Gastroesophageal sphincter (tissue), 4 donors: ENCODE measurements at regions not wholly inside any gene's neighbourhood (a gene's known extent, or its start where the extent isn't known, plus 50 kb on each side); places are given as distances from the start of the nearest gene placed in this dataset.
"Not testable (repeated sequence)": the region's sequence is repeated elsewhere in the genome, so short reads cannot be mapped to it uniquely, and the experiment has no call there.

Source experiments
- ATAC-seq: fragments of 150-250 bp; one replicate; pipeline ENCODE4 v1.9.1; 2016; ENCODE audit warnings: mild to moderate bottlenecking, moderate library complexity
- H3K27ac ChIP-seq, 4 donors: fragments of 200-600 bp; sonication (generic) in 3 of 4; 1 replicate in 3 of 4; 2 replicates in 1 of 4; pipeline ENCODE4 v1.5.1; 2016 to 2019
- H3K27me3 ChIP-seq: fragments of 200-600 bp; sonication (generic); one replicate; pipeline ENCODE4 v1.5.1; 2019
- H3K36me3 ChIP-seq, 2 donors: fragments of 200-600 bp; sonication (generic); one replicate each; pipeline ENCODE4 v1.5.1; 2019; ENCODE audit warnings: control low read depth in 1 of 2
- H3K4me1 ChIP-seq, 3 donors: fragments of 200-600 bp; sonication (generic); 1 replicate in 2 of 3; 2 replicates in 1 of 3; pipeline ENCODE4 v1.5.1; 2016 to 2019; ENCODE audit warnings: control low read depth in 2 of 3
- H3K4me3 ChIP-seq, 2 donors: fragments of 200-600 bp; sonication (generic); one replicate each; pipeline ENCODE4 v1.5.1; 2019; ENCODE audit warnings: mild to moderate bottlenecking in 1 of 2, moderate library complexity in 1 of 2
- H3K9me3 ChIP-seq, 3 donors: fragments of 200-600 bp; sonication (generic); one replicate each; pipeline ENCODE4 v1.5.1; 2017 to 2019; ENCODE audit warnings: control low read depth in 2 of 3
- CTCF ChIP-seq, 4 experiments: fragments of 200-600 bp in 2 of 4; fragments of 450-650 bp in 2 of 4; sonication (generic) in 1 of 4; IDR thresholded peaks; one replicate each; pipeline ENCODE4 v1.5.1; 2017 to 2019; ENCODE audit warnings: antibody characterized with exemption in 4 of 4, mild to moderate bottlenecking in 2 of 4, moderate library complexity in 2 of 4
- EP300 ChIP-seq: sonication (generic); formaldehyde crosslinking; IDR thresholded peaks from one replicate; pipeline ENCODE4 v1.6.1; 2017; ENCODE audit warnings: antibody characterized with exemption, mild to moderate bottlenecking
- POLR2A ChIP-seq, 2 donors: fragments of 450-650 bp; IDR thresholded peaks; one replicate each; pipeline ENCODE4 v1.6.1; 2017; ENCODE audit warnings: antibody characterized with exemption in 2 of 2, mild to moderate bottlenecking in 2 of 2, moderate library complexity in 1 of 2
- POLR2AphosphoS5 ChIP-seq: sonication (generic); formaldehyde crosslinking; IDR thresholded peaks from one replicate; pipeline ENCODE4 v1.6.1; 2017; ENCODE audit warnings: antibody characterized with exemption
- WGBS, 2 donors: methylation state at CpG; one replicate each; pipeline ENCODE4 v1.1.5; 2018; ENCODE audit warnings: low coverage in 1 of 2; 5-methylcytosine and 5-hydroxymethylcytosine counted together

- ATAC-seq: no peak
- peak overlapping the region in 1 of 4 donors; percentile 51 for H3K27ac ChIP-seq
- 24 to 33% methylated on average over 4 of the region's 4 CpGs for WGBS, 2 donors
- no peaks in the 10 kb centered on the region for H3K27me3 ChIP-seq
- no peaks in the 10 kb centered on the region for H3K36me3 ChIP-seq
- no peaks in the 10 kb centered on the region for H3K9me3 ChIP-seq
- peaks cover 0 to 40% (median 21%) of the 10 kb centered on the region in 3 donors for H3K4me1 ChIP-seq
- H3K4me3 ChIP-seq: no peak overlapping the region
- TF ChIP-seq POLR2AphosphoS5 (no peak), CTCF (IDR thresholded peaks at IDR 0.05) (no peak), POLR2A (IDR thresholded peaks at IDR 0.05) (no peak), EP300 (no peak)
Observed at GRCh38 chr2:67323209-67323991, 73.7 kb upstream of the ETAA1 start.

- no peak for ATAC-seq
- Histone ChIP-seq H3K4me3 (no peak overlapping the region), H3K27me3 (no peaks in the 10 kb centered on the region), H3K36me3 (no peaks in the 10 kb centered on the region), H3K4me1 (no peaks in the 10 kb centered on the region), H3K9me3 (no peaks in the 10 kb centered on the region), H3K27ac (no peak overlapping the region)
- no peak for TF ChIP-seq POLR2AphosphoS5
- TF ChIP-seq EP300: no peak
Observed at GRCh38 chr2:67329513-67329912, 67.6 kb upstream of the ETAA1 start.

GRCh38 chr2:67329951-67330350, 67.2 kb upstream of the ETAA1 start:
- no peak overlapping the region for H3K4me3 ChIP-seq
- no peak for TF ChIP-seq CTCF (IDR thresholded peaks at IDR 0.05)
- ATAC-seq: no peak
- no peaks in the 10 kb centered on the region for H3K4me1 ChIP-seq
- H3K27ac ChIP-seq: no peak overlapping the region
- no peaks in the 10 kb centered on the region for H3K9me3 ChIP-seq
- H3K36me3 ChIP-seq: no peaks in the 10 kb centered on the region
- no peaks in the 10 kb centered on the region for H3K27me3 ChIP-seq

- 88 to 93% methylated on average over 2 to 8 of the region's 9 CpGs for WGBS, 2 donors
- not testable (repeated sequence) for H3K4me1 ChIP-seq, H3K36me3 ChIP-seq, H3K4me3 ChIP-seq, ATAC-seq, H3K9me3 ChIP-seq, H3K27me3 ChIP-seq, H3K27ac ChIP-seq
Observed at GRCh38 chr2:67331419-67332086, 65.6 kb upstream of the ETAA1 start.

- 79 to 100% methylated on average over 2 of the region's 2 CpGs for WGBS, 2 donors
- no peaks in the 10 kb centered on the region for H3K27me3 ChIP-seq
- no peak for ATAC-seq
- H3K4me1 ChIP-seq: peaks cover 0 to 7% (median 0%) of the 10 kb centered on the region in 3 donors
- no peaks in the 10 kb centered on the region for H3K9me3 ChIP-seq
- TF ChIP-seq POLR2AphosphoS5: no peak
- no peak for TF ChIP-seq CTCF (IDR thresholded peaks at IDR 0.05)
- TF ChIP-seq EP300: no peak
- no peak for TF ChIP-seq POLR2A (IDR thresholded peaks at IDR 0.05)
- no peaks in the 10 kb centered on the region for H3K36me3 ChIP-seq
- H3K27ac ChIP-seq: no peak overlapping the region
- no peak overlapping the region for H3K4me3 ChIP-seq
Observed at GRCh38 chr2:67337903-67338302, 59.2 kb upstream of the ETAA1 start.

GRCh38 chr2:67338601-67339233, 58.4 kb upstream of the ETAA1 start:
- ATAC-seq: no peak

More at GRCh38 chr2:67338601-67339233, 58.4 kb upstream of the ETAA1 start:
- Histone ChIP-seq H3K4me1 (peaks cover 0 to 7% (median 0%) of the 10 kb centered on the region in 3 donors), H3K36me3 (no peaks in the 10 kb centered on the region), H3K9me3 (no peaks in the 10 kb centered on the region), H3K4me3 (no peak overlapping the region), H3K27me3 (no peaks in the 10 kb centered on the region), H3K27ac (no peak overlapping the region)
- TF ChIP-seq EP300 (no peak), CTCF (IDR thresholded peaks at IDR 0.05) (no peak), POLR2AphosphoS5 (no peak)
- 86 to 88% methylated on average over 1 to 3 of the region's 3 CpGs for WGBS, 2 donors
